WTC11 (cell line): ENCODE measurements at regions not wholly inside any gene's neighbourhood (a gene's known extent, or its start where the extent isn't known, plus 50 kb on each side); places are given as distances from the start of the nearest gene placed in this dataset.

Experiments used
- ATF3 ChIP-seq: sonication (generic); formaldehyde crosslinking; conservative IDR thresholded peaks from 2 replicates; pipeline ENCODE4 v1.8.1; 2022; ENCODE audit warnings: mild to moderate bottlenecking, missing genetic modification reagents
- CREB1 ChIP-seq: sonication (generic); formaldehyde crosslinking; IDR thresholded peaks from 2 replicates; pipeline ENCODE4 v1.8.0; 2023; ENCODE audit warnings: mild to moderate bottlenecking, missing genetic modification reagents
- CREM ChIP-seq: sonication (generic); formaldehyde crosslinking; IDR thresholded peaks from 2 replicates; pipeline ENCODE4 v1.8.1; 2022; ENCODE audit warnings: mild to moderate bottlenecking, missing genetic modification reagents, moderate library complexity
- JUN ChIP-seq: sonication (generic); formaldehyde crosslinking; IDR thresholded peaks from 2 replicates; pipeline ENCODE4 v1.8.0; 2023; ENCODE audit warnings: mild to moderate bottlenecking, missing genetic modification reagents
- MLX ChIP-seq: sonication (generic); formaldehyde crosslinking; IDR thresholded peaks from 2 replicates; pipeline ENCODE4 v1.8.1; 2023; ENCODE audit warnings: mild to moderate bottlenecking, missing genetic modification reagents, moderate library complexity
- MXD4 ChIP-seq: fragments of 250-450 bp; sonication (Bioruptor Pico); IDR thresholded peaks from 2 replicates; pipeline ENCODE4 v1.8.0; 2021; ENCODE audit warnings: mild to moderate bottlenecking, moderate library complexity, borderline replicate concordance
- RELA ChIP-seq: sonication (generic); formaldehyde crosslinking; IDR thresholded peaks from 2 replicates; pipeline ENCODE4 v1.8.1; 2022; ENCODE audit warnings: missing genetic modification reagents, mild to moderate bottlenecking, borderline replicate concordance
- SMAD4 ChIP-seq: sonication (generic); formaldehyde crosslinking; IDR thresholded peaks from 2 replicates; pipeline ENCODE4 v1.8.0; 2022; ENCODE audit warnings: mild to moderate bottlenecking, missing genetic modification reagents
- TEAD4 ChIP-seq: sonication (generic); formaldehyde crosslinking; IDR thresholded peaks from 2 replicates; pipeline ENCODE4 v1.8.0; 2022; ENCODE audit warnings: mild to moderate bottlenecking, missing genetic modification reagents
- TP53 ChIP-seq: sonication (generic); formaldehyde crosslinking; IDR thresholded peaks from 2 replicates; pipeline ENCODE4 v1.8.1; 2023; ENCODE audit warnings: mild to moderate bottlenecking, missing genetic modification reagents
- ZNF219 ChIP-seq: sonication (generic); formaldehyde crosslinking; IDR thresholded peaks from 2 replicates; pipeline ENCODE4 v1.8.0; 2023; ENCODE audit warnings: missing genetic modification reagents, mild to moderate bottlenecking, borderline replicate concordance
- ZNF317 ChIP-seq: sonication (generic); formaldehyde crosslinking; IDR thresholded peaks from 2 replicates; pipeline ENCODE4 v1.8.1; 2023; ENCODE audit warnings: low read depth, mild to moderate bottlenecking, moderate library complexity, missing genetic modification reagents, borderline replicate concordance
- TF ChIP-seq, protein P1 (sequence below): fragments of 200-600 bp; IDR thresholded peaks from 2 replicates; pipeline ENCODE4 v1.8.0; 2022; ENCODE audit warnings: antibody characterized with exemption
- TF ChIP-seq, protein P2 (sequence below): sonication (generic); formaldehyde crosslinking; IDR thresholded peaks from 2 replicates; pipeline ENCODE4 v1.8.0; 2022; ENCODE audit warnings: mild to moderate bottlenecking, missing genetic modification reagents

DNA sequence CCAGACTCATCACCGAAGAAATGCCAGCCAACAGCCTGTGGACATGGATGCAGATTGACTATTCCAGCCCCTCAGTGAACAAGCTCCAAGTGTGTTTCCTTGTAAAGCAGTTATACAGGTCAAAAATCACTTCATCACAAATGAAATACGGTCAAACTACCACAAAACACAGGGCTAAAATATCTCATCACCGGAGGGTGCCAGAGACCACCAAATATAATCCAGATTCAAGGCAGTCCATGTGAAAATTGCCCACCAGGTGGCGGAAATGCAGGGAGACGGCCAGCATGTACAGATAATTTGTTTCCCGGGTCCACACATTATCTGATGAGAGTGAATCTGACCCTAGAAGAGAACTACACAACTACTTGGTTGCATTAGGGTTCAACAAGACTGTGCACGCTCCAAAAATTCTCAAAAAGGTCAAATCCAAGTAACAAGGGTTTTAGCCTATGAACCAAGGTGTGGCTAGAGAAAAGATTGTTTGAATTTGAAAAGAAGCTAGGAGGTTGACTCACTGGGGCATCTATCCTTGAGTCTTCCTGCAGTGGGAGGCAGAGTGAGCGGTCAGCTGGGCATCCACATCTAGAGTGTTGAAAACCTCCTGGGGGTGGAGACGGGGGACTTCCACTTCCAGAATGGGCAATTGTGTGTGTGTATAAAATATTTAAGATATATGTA, 71.7 kb downstream of the IGLL5 start:
- TF ChIP-seq, protein P1, sequence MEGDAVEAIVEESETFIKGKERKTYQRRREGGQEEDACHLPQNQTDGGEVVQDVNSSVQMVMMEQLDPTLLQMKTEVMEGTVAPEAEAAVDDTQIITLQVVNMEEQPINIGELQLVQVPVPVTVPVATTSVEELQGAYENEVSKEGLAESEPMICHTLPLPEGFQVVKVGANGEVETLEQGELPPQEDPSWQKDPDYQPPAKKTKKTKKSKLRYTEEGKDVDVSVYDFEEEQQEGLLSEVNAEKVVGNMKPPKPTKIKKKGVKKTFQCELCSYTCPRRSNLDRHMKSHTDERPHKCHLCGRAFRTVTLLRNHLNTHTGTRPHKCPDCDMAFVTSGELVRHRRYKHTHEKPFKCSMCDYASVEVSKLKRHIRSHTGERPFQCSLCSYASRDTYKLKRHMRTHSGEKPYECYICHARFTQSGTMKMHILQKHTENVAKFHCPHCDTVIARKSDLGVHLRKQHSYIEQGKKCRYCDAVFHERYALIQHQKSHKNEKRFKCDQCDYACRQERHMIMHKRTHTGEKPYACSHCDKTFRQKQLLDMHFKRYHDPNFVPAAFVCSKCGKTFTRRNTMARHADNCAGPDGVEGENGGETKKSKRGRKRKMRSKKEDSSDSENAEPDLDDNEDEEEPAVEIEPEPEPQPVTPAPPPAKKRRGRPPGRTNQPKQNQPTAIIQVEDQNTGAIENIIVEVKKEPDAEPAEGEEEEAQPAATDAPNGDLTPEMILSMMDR, result peak; percentile 83
- no peak for TF ChIP-seq JUN (CRISPR knock-in tag)
- no peak for TF ChIP-seq SMAD4
- TF ChIP-seq TP53 (CRISPR knock-in tag), result no peak
- TF ChIP-seq, protein P2, sequence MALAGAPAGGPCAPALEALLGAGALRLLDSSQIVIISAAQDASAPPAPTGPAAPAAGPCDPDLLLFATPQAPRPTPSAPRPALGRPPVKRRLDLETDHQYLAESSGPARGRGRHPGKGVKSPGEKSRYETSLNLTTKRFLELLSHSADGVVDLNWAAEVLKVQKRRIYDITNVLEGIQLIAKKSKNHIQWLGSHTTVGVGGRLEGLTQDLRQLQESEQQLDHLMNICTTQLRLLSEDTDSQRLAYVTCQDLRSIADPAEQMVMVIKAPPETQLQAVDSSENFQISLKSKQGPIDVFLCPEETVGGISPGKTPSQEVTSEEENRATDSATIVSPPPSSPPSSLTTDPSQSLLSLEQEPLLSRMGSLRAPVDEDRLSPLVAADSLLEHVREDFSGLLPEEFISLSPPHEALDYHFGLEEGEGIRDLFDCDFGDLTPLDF (CRISPR knock-in tag), result no peak
- TF ChIP-seq ATF3 (CRISPR knock-in tag), result no peak
- TF ChIP-seq ZNF219 (CRISPR knock-in tag), result no peak
- TF ChIP-seq MLX, result no peak
- no peak for TF ChIP-seq ZNF317 (CRISPR knock-in tag)
- no peak for TF ChIP-seq TEAD4 (CRISPR knock-in tag)
- no peak for TF ChIP-seq CREM (CRISPR knock-in tag)
- no peak for TF ChIP-seq RELA
- no peak for TF ChIP-seq MXD4
- TF ChIP-seq CREB1, result no peak
